Central memory CD4-positive, alpha-beta T cell (primary cell): ENCODE measurements at regions not wholly inside any gene's neighbourhood (a gene's known extent, or its start where the extent isn't known, plus 50 kb on each side); places are given as distances from the start of the nearest gene placed in this dataset.

Source experiments
- DNase-seq: peaks from one replicate; pipeline ENCODE4 v3.0.0; 2022

DNA sequence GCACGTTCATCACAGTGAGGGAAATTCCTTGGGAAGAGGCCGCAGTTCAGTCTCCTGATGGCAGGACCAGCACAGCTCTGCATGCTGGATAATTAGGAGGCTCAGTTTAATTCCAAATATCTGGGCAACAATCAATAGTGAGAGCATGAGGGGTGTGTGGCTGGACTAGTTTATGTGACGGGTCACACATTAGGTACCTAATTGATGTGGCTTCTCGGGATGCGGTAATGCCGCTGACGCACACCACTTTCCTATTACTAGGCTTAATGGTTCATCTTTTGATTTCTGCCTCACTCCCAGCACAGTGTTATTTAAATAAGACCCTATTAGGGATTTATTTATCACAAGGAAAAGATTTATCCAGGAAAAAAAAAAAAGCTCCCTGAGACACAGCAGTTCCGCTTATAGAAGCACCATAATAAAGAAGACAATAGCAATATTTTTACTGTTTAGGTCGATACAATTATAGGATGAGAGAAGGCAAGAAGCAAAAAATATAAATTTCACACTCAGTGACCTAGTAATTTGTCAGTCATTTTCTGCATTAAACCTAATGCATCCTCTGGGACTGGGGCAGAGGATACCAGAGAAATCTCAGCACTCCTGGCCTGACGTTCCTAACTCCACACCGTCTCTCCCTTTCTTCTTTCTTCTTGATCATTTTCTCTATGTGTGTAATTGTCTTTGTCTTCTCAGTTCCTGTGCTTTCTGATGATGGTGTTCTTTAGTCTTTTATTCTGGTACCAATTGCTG is 264.7 kb upstream of the SLC14A2 start:
- no peak for DNase-seq

DNA sequence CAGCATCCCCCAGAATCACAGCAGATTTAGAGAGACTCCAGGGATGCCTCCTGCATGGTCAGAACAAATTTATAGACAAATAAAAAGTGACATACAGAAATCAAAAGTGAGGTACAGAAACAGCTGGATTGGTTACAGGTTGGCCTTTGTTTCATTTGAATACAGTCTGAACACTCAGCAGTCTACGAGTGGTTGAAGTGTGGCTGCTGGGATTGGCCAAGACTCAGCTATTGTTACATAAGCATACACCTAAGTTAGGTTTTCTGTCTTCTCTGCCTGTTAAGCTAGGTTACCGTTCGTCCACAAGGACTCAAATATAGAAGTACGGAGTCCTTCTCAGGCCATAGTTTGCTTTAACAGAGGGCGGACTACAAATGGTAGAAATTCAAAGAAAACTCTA is 262.4 kb upstream of the SLC14A2 start:
- DNase-seq, result no peak

DNA sequence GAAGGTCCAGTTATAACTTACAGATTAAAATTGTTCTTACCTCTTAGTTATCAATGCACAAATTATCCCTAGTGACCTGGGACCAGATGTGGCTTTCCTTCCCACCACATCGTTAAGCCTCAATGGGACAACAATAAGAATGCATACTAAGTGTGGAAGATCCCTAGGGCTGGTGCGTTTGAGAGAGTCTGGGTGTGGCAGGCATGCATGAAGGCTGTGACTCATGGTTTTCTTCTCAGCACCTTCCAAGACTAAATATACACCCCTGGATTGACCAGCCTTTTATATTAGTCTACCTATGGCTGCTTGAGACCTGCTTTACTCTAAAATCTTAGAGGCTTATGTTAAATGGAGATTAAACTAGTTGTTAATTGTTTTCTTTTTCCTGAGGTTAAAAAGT is 261.7 kb upstream of the SLC14A2 start:
- DNase-seq, result no peak

DNA sequence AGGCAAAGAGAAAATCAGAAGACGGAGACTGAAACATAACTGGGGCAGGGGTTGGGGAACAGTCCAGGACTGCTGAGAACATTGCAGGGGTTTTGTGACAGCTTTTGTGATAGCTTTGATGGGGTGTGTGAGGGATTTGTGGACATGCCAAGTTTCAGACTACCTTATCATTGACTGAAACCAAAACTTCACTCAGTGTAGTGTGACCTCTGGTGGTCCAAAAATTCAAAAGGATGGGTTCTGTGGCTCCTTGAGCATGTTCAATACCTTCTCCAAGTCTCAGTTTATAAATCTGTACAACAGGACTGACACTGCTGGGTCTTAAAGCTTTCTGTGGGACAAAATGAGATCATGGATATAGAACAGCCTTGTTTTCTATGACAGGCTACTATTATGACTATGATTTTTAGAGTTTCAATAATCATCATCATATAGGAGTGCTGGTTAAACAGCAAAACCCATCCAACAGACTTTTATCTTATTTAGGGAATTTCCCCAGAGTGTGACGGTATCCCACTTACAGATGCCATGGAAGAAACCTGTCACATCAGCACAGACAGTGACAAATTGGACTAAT is 259.2 kb upstream of the SLC14A2 start:
- DNase-seq, result no peak

DNA sequence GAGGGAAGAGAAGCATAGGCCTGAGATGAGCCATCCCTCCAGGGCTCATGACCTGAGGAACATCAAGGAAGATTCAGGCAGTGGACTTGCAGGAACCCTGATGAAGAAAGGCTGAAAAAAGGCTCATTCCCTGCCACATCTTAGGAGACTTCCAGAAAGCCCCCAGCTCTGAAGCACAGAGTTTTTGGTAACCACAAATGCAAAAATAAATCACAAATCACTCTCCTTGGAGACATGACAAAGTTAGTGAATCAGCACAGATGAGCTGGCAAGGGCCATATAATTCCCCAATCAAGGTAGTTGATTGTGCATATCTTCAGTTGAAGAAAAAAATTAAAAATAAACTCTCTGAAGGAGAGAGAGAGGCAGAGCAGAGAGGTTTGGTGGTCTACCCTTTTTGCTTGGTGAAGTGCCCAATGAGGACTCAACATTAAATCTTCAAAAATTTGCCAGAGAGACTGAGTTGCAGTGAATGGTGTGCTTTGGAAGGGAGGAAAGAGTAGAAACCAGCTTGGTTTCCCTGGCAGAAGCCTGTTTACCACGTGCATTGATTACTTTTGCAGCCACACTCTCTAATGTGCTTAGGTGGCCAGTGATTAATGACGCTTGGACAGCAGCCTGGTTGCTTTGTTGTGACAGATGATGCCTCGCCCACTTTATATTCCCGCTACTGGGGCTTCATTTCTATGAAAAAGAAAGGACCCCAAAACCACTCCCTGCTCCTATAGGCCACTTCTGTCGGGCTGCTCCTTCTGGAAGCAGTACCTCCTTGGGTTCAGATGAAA is 257.4 kb upstream of the SLC14A2 start:
- no peak for DNase-seq

DNA sequence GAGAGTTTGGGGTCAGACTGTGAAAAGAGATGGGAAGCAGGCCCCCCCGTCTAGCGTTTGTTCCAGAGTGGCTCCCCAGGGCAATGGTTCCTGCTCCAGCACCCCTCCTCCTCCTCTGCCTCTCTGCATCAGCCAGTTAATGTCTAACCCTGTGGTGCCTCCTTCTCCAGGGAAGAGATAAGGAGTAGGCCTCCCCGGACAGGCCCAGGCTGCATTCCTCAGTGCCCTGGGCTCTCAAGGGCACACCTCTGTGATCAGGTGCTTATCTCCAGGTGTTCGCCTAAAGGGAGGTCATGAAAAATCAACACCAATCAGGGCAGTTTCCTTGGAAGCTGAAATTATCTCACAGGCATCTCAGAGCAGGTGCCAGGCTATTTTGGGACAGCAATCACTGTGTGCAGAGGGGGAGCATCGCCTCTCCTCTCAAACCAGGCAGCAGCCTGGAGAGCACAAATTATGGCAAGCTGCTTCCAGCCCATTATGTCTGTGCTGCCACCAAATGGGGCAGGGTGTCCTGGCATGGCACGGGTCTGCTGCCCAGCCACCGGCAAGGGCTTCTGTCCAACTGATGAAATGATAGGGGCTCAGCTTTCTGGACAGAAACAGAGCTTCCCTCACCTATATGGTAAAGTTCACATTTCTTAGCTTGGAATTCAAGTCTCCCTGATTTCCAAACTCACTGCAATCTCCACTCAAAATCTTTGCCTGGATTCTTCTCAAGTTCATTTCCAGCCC is 255.8 kb upstream of the SLC14A2 start:
- DNase-seq, result no peak

DNA sequence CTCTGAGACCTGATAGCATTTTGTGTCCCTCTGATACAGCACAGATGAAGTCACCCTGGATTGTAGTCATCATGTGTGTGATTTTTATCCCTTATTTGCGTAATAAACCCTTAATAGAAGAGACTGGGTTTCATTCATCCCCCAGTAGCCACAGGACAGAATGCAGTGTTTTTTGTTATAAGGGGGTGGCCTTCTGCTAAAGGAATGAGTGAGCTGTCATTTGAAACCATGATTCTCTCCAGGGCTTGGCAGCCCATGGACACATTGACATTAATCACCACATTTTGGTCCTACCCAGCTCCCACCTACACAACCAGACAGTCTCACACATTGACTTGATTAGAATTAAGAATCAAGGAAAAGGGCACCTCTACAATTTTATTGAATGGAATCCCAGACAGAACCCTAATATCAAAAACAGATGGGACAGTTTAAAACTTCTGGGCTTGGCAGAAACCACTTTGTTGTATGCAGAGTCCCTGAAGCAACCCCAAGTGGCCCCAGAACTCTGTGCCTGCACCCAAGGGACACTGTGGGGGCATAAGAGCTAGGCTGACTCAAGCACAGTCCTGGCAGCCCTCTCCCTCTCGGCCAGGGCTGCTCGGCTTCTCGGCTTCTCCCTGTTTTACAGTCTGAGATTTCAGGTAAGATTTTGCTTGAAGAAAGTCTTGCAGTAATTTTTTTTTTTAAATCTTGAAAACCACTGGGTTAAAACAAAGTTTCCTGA is 254.0 kb upstream of the SLC14A2 start:
- DNase-seq, result no peak

DNA sequence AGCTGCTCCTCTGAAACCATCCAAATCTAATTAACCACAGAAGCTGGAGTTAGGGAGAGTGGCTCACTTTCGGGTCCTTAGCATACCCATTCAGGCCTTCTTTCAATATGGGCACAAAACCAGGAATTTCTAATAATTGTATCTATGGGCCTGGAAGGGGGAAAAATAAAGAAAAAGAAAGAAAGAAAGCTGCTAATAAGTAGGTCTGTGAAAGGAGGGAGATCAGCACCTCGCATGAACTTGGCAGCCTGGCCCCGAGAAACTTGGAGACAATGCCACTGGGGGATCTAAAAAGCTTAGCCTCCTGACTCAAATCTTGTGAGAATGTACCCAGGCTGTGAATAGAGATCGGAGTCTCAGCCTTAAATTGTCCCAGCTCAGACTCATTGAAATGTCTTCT is 252.1 kb upstream of the SLC14A2 start:
- no peak for DNase-seq

DNA sequence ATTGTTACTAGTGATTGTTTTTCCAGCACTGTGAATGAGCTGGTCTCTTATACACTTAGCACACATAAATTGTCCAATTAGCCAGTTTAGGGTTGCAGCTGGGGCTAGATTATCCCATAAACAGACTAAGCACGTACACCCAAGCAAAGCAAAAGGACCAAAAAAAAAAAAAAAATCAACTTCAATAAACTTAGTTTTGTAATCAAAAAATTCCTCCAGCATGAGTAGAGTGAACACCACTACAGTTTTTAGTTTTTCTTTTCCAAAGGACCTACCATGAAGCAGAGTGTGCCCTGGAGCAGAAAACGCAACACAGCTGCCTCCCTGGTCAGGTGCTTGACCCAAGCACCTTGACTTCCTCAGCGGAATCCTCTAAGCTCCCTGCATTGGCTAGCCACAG is 249.4 kb upstream of the SLC14A2 start:
- no peak for DNase-seq

DNA sequence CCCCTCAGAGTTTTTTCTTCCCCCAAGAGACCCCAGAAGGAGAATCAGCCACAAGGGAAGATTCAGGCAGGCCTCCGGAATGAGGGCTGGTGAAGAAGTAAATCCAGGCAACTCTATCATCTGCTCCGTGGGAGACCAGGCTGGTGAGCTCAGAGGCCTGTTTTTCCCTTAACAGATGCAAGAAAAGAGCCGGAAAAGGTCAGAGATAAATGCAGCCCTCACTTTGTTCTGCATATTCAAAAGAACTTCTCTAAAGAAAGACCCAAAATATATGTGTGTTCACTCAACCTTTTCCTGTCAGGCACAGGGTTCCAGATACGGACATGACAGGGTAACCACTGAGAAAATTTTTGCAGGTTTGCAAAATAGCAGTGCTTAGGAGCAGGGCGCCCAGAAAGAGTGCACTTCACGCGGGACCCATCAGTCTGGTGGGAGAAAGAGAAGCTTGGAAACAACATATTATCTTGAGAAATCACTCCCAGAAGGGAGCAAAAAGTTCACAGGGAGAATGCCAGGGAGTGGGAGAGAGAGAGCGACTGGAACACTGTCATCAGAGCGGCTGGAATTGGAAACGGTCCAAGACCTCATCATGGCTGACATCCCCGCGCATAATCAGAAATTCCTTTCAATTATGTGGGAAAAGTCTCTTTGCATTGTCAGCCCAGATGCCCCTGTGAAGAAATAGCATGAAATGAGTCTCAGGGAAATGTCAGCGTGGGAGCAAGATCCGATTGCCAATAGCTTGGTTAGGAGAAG is 244.8 kb upstream of the SLC14A2 start:
- no peak for DNase-seq

DNA sequence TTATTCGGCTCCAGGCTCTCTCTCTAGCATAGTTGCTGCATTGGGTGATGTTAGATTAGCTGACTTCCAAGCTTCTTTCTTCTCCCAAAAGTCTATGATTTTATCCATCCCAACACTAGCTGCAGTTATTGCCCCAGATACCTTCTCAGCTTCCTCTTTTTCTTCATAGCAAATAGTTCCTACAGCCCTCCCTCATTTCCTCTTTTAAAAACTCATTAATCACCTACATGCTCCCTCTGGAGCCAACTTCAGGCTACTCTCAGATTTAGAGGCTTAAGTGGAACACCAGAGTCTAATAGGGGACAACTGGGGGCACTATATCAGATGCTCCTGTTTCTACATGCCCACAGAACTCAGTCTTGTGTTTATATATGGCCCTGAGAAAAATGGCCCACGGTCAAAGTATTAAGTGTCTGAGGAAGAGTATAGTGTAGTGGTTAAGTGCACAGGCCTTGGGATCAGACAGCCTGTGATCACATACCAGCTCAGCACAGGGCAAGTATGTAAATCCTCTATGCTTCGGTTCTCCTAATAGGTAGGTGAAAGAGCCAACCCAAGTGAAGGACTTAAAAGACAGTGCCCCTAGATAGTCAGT is 241.9 kb upstream of the SLC14A2 start:
- no peak for DNase-seq

DNA sequence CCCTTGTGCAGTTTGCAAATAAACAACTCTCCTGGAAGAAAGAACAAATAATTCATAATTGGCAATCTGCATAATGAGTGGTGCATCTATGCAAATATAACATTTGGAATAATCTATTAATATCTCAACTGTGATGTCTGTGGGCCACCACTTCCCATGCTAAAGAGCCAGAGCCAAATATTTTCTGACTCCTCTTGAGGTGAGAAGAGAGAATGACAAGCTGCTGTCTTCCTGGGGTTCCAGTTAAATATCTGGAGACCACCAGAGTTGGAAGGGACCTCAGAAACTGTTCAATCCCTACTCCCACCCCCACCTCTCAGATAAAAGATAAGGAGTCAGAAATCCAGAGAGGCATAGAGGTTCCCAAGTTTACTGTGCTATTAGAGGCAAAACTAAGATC is 241.0 kb upstream of the SLC14A2 start:
- no peak for DNase-seq

DNA sequence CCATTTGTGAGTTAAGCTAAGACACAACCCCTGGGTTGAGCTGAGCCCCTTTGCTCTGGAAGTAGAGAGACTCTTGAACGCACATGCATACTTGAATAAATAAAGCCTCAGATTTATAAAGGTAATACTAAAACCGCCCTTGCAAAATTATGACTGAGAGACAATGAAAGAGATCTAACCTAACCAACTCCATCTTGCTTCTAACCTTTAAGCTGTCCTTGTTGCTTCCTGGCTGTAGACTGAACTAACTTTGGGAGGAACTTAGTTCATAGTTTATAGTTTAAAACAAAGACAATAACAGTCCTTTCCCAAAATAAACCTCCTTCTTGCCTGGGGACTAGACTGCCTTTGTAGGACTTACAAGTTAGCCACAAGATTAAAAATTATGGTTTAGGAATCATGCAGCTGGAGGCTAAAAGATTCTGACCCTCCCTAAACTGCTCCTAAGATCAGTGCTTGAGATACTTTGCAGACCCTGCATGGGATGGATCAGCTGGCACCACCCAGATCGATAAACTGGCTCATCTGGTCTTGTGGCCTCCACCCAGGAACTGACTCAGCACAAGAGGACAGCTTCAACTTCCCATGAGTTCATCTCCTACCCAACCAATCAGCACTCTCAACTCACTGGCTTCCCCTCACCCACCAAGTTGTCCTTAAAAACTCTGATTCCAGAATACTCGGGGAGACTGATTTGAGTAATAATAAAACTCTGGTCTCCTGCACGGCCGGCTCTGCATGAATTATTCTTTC is 240.2 kb upstream of the SLC14A2 start:
- no peak for DNase-seq

DNA sequence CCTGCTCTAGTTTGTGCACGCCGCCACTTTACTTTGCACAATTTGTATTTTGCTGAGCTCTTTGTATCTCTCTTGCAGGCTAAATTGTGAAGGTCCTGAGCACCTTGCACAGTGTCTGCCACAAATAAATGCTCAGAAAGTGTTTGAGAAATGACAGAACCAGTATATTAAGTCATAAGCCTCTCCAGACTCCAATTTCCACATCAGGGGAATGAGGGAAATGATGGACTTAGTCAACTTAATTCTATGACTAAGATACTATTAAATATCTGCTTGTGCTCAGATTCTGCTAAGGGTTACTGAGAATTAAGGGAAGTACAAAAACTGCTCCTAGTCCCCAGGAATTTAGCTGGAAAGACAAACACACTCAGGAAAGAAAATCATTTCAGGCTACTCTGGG is 239.1 kb upstream of the SLC14A2 start:
- no peak for DNase-seq

DNA sequence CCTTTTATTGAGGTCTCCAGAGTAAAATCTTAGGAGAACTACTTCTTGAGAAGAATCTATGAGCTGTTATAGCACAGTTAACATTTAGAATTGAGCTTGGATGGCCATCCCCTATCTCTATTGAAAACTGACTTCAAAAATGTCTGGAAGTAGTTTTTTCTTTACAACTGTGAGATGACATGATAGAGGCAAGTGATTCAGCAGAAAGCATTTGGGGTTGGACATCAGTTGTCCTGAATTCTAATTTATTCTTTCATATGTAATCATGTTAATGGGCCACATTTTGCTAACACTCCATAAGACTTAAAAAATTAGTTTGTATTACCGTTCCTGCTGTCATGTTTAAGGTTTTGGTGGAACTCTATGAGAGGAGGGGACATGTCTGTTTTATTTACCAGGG is 237.0 kb upstream of the SLC14A2 start:
- DNase-seq, result no peak

DNA sequence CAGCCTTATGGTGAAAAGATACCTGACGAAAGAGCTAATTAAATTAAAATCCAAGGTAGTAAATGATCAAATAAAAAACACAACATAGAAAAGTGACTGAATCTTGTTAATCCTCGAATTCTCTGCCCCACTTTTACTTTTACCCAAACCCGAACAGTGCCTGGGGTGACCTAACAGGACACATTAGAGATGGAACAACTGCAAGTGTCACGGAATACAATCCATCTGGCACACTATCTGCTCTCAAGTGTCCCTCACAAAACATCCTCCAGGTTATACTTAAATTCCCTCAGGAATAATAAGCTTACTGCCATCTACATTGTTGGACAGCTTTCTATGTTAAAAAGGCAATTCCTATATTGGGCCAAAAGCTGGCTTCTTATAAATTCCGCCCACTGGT is 236.3 kb upstream of the SLC14A2 start:
- DNase-seq, result no peak

DNA sequence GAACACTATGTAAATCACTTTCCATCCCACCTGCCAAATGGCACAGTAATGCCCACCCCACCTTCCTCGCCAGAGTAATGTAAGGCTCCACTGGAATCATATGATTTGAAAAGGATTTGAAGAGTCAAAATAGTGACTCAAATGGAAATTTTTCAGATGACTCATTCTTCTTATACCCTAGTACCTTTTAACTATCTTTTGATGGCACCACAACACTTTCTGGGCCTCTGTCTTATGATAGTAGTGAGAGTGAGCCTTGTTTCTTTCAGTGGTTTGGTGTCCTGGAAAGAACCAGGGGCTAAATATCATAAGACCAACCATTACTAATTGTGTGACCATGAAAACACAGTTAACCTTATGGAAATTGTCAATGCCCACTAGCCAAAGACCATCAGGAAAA is 235.4 kb upstream of the SLC14A2 start:
- DNase-seq, result no peak

DNA sequence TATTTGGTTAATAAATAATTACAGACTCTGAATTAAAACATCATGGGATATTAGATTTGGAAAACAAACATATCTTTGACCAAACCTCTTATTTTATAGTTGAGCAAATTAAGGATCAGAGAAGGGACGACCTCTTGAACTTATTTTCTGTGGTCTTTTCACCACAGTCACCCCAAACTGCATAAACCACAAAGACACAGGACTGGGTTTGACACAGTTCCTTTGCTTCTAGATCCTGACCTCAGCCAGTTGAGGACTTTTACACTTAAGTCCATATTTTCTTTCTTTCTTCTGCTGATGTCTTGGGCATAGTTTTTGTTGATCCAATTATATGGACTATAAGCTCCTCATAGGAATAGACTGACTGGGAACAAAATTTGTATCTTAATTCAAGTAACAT is 234.0 kb upstream of the SLC14A2 start:
- DNase-seq, result no peak

DNA sequence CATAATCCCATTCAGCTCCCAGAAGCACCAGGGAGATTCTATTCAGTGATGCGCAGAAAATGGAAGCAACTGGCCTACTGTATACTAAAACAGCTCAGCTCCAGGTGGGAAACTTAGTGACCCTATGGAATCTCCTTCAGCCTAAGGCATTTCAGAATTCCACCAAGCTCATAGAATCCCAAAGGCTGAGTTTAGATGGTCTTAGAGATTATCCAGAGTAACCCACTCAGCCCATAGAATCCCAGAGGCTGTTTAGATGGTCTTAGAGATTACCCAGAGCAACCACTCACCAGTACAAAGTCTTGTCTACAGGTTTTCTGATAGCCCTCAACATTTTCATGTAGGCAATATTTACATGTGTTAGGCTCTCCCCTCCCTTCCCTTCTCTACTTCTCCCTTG is 232.0 kb upstream of the SLC14A2 start:
- DNase-seq, result no peak

DNA sequence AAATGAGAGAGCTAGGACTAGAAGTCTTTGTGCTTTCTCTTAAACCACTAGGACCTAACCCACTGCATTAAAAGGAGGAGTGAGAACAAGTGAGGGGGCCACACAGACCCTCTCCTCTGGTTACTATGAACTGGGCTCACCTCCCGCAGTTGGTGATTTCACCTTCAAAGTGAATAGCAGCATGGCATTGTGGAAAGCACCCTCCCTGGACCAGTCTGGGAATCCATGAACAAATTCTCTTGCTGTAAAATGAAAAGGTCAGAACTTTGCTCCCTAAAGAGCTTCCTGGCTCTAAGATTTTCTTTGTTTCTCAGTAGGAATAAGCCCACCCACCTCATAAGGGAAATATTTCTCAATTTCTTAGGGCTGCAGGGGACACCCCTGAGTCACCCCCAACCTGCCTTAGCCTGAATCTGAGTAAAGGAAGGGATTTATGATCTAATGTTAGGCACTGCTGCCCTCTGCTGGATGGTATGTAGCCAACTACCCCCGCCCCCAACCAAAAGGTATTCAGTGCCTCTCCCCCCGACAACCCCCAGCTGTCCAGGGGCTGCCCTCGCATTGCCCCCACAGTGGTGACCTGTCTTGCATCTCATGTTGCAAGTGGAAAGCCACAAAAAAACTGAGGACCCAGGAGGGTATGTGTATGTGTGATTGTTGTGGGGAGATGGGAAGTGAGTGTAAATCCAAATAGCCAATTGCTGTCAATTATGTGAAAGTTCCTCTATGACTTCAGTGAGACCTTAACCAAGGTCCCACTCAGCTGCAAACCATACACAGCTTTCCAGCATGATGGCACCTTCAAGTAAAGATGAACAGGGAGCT is 230.9 kb upstream of the SLC14A2 start:
- DNase-seq, result no peak
